ENCODE measurements at regions not wholly inside any gene's neighbourhood (a gene's known extent, or its start where the extent isn't known, plus 50 kb on each side); places are given as distances from the start of the nearest gene placed in this dataset.
"Not testable (repeated sequence)": the region's sequence is repeated elsewhere in the genome, so short reads cannot be mapped to it uniquely, and the experiment has no call there.

- not testable (repeated sequence) for H3K23me2 ChIP-seq (ENCODE audit: low read depth, low read length)
Observed at GRCh38 chr4:9539939-9540520, 95.8 kb downstream of the DEFB131A start.

GRCh38 chr4:9541388-9541915 is 97.2 kb downstream of the DEFB131A start:
- H3K23me2 ChIP-seq (ENCODE audit: low read depth, low read length); H3K9ac ChIP-seq (replicated peaks in 1 of 4; ENCODE audit: extremely low read depth in 1 of 4, low read depth in 3 of 4, low read length in 3 of 4); H3K56ac ChIP-seq (replicated peaks; ENCODE audit: insufficient read length, low read depth, low read length); H4K8ac ChIP-seq (ENCODE audit: extremely low read depth, insufficient read depth, low read length); H3K14ac ChIP-seq (ENCODE audit: insufficient read length); H3K4me3 ChIP-seq (ENCODE audit: extremely low read depth in 1 of 4, insufficient read depth in 2 of 4, low read depth in 3 of 4, low read length in 4 of 4); H3K27me3 ChIP-seq (replicated peaks in 1 of 4; ENCODE audit: control insufficient read depth in 3 of 4, extremely low read depth in 1 of 4, insufficient read depth in 3 of 4, low read length in 3 of 4); H3K79me1 ChIP-seq (ENCODE audit: low read depth, low read length); POLR2A ChIA-PET (ENCODE audit: partially characterized antibody); DNase-seq (ENCODE audit: low read depth in 1 of 2, low spot score in 2 of 2); H3K23ac ChIP-seq (ENCODE audit: insufficient read length); H3K27ac ChIP-seq (ENCODE audit: low read depth, low read length); H2BK20ac ChIP-seq (ENCODE audit: low read length); H3K4me2 ChIP-seq (ENCODE audit: insufficient read depth in 1 of 2, low read depth in 2 of 2, low read length in 2 of 2); H3K9me3 ChIP-seq (ENCODE audit: insufficient read depth in 2 of 2, low read depth in 1 of 2, low read length in 1 of 2); FAIRE-seq; H2BK120ac ChIP-seq (replicated peaks; ENCODE audit: low read depth, low read length); H3K36me3 ChIP-seq (ENCODE audit: control insufficient read depth in 2 of 4, insufficient read depth in 4 of 4, low read length in 3 of 4); H2BK15ac ChIP-seq (ENCODE audit: low read length); H3K4ac ChIP-seq (replicated peaks; ENCODE audit: insufficient read length, low read depth, low read length); H2BK5ac ChIP-seq (ENCODE audit: low read depth, low read length); H4K91ac ChIP-seq (replicated peaks; ENCODE audit: insufficient read length, low read length); H3K79me2 ChIP-seq (ENCODE audit: control insufficient read depth in 1 of 2, insufficient read depth in 2 of 2, low read length in 2 of 2); H3K18ac ChIP-seq (ENCODE audit: extremely low read depth, low read length); H4K5ac ChIP-seq (ENCODE audit: insufficient read length, low read depth, low read length); H2AFZ ChIP-seq (ENCODE audit: low read length); H2BK12ac ChIP-seq (ENCODE audit: low read depth, low read length); H2AK5ac ChIP-seq (ENCODE audit: low read depth, low read length); H4K20me1 ChIP-seq (replicated peaks in 1 of 2; ENCODE audit: control insufficient read depth in 1 of 2, insufficient read depth in 2 of 2, low read length in 2 of 2): not testable (repeated sequence)
- CTCF ChIA-PET (ENCODE audit: partially characterized antibody), result interaction anchor here (1.0 kb wide), 1 partner anchor 9 kb away, joined by 3 read pairs; no protein-coding TSS in a partner anchor
- H3K4me1 ChIP-seq (replicated peaks in 1 of 4; ENCODE audit: control insufficient read depth in 3 of 4, insufficient read depth in 4 of 4, low read length in 3 of 4), result peaks cover 0 to 13% (median 0%) of the 10 kb centered on the region in 4 experiments; a peak in 3 of 7 replicates
- 88% methylated on average over 2 of the region's 3 CpGs; no CpG with 5 or more reads in 1 of the 2 experiments for WGBS, 2 experiments (ENCODE audit: extremely low coverage in 1 of 2, insufficient coverage in 1 of 2, insufficient read length in 1 of 2, insufficient replicate concordance in 2 of 2, low coverage in 1 of 2, low lambda C conversion rate in 2 of 2, missing lambda C conversion rate in 1 of 2)

More at GRCh38 chr4:9539939-9540520, 95.8 kb downstream of the DEFB131A start:
- H3K36me3 ChIP-seq (ENCODE audit: control insufficient read depth in 2 of 4, insufficient read depth in 4 of 4, low read length in 3 of 4); H2AFZ ChIP-seq (ENCODE audit: low read length); H3K56ac ChIP-seq (replicated peaks; ENCODE audit: insufficient read length, low read depth, low read length); H2BK12ac ChIP-seq (ENCODE audit: low read depth, low read length); H3K9me3 ChIP-seq (ENCODE audit: insufficient read depth in 2 of 2, low read depth in 1 of 2, low read length in 1 of 2); H2BK120ac ChIP-seq (replicated peaks; ENCODE audit: low read depth, low read length); H2BK5ac ChIP-seq (ENCODE audit: low read depth, low read length); H4K91ac ChIP-seq (replicated peaks; ENCODE audit: insufficient read length, low read length); H3K23ac ChIP-seq (ENCODE audit: insufficient read length); H2BK15ac ChIP-seq (ENCODE audit: low read length); H3K4me2 ChIP-seq (ENCODE audit: insufficient read depth in 1 of 2, low read depth in 2 of 2, low read length in 2 of 2); FAIRE-seq; H4K8ac ChIP-seq (ENCODE audit: extremely low read depth, insufficient read depth, low read length); H3K27me3 ChIP-seq (replicated peaks in 1 of 4; ENCODE audit: control insufficient read depth in 3 of 4, extremely low read depth in 1 of 4, insufficient read depth in 3 of 4, low read length in 3 of 4); H4K5ac ChIP-seq (ENCODE audit: insufficient read length, low read depth, low read length); H2BK20ac ChIP-seq (ENCODE audit: low read length); H3K18ac ChIP-seq (ENCODE audit: extremely low read depth, low read length); H3K4me3 ChIP-seq (ENCODE audit: extremely low read depth in 1 of 4, insufficient read depth in 2 of 4, low read depth in 3 of 4, low read length in 4 of 4); H3K79me1 ChIP-seq (ENCODE audit: low read depth, low read length); H3K9ac ChIP-seq (replicated peaks in 1 of 4; ENCODE audit: extremely low read depth in 1 of 4, low read depth in 3 of 4, low read length in 3 of 4); H3K14ac ChIP-seq (ENCODE audit: insufficient read length); POLR2A ChIA-PET (ENCODE audit: partially characterized antibody); H4K20me1 ChIP-seq (replicated peaks in 1 of 2; ENCODE audit: control insufficient read depth in 1 of 2, insufficient read depth in 2 of 2, low read length in 2 of 2); H3K79me2 ChIP-seq (ENCODE audit: control insufficient read depth in 1 of 2, insufficient read depth in 2 of 2, low read length in 2 of 2); H2AK5ac ChIP-seq (ENCODE audit: low read depth, low read length); H3K27ac ChIP-seq (ENCODE audit: low read depth, low read length); H3K4ac ChIP-seq (replicated peaks; ENCODE audit: insufficient read length, low read depth, low read length); DNase-seq (ENCODE audit: low read depth in 1 of 2, low spot score in 2 of 2): not testable (repeated sequence)
- peaks cover 0 to 13% (median 0%) of the 10 kb centered on the region in 4 experiments; a peak in 3 of 7 replicates for H3K4me1 ChIP-seq (replicated peaks in 1 of 4; ENCODE audit: control insufficient read depth in 3 of 4, insufficient read depth in 4 of 4, low read length in 3 of 4)
- WGBS, 2 experiments (ENCODE audit: extremely low coverage in 1 of 2, insufficient coverage in 1 of 2, insufficient read length in 1 of 2, insufficient replicate concordance in 2 of 2, low coverage in 1 of 2, low lambda C conversion rate in 2 of 2, missing lambda C conversion rate in 1 of 2), result 84% methylated on average over 4 of the region's 5 CpGs; no CpG with 5 or more reads in 1 of the 2 experiments
- CTCF ChIA-PET (ENCODE audit: partially characterized antibody), result interaction anchor here (0.6 kb wide), 1 partner anchor 1627 kb away, joined by 3 read pairs; no protein-coding TSS in a partner anchor

Measured in H1 (cell line).